ENCODE measurements at regions not wholly inside any gene's neighbourhood (a gene's known extent, or its start where the extent isn't known, plus 50 kb on each side); places are given as distances from the start of the nearest gene placed in this dataset.

DNA sequence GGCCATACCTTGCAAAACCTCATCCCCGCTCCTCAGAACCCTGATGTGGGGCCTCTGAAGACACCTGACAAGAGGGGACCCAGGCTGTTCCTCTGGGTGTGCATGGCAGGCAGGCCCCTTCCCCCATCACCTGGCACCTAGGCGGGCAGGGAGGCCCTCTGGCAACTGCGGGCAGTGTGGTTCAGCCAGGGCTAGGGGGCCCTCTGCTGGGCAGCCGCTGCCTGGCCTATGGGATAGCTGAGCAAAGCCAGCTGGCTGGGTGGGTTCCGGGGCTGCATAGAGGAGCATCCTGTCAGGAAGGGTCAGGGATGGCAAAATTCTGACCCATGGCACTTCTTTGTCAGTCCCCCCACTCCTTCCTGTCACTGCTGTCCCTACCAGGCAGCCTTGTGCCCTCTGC, 228.7 kb upstream of the ASIC2 start:
- TF ChIP-seq CTCF (IDR thresholded peaks at IDR 0.05) (no peak), EP300 (IDR thresholded peaks at IDR 0.05) (no peak)
